ENCODE measurements at regions not wholly inside any gene's neighbourhood (a gene's known extent, or its start where the extent isn't known, plus 50 kb on each side); places are given as distances from the start of the nearest gene placed in this dataset.
A peak's percentile ranks its signal among the peaks of the same experiment; 100 is the strongest.

- Histone ChIP-seq H3K27me3 (ENCODE audit: control insufficient read depth, insufficient read depth, low read length) (no peaks in the 10 kb centered on the region), H3K36me3 (ENCODE audit: control insufficient read depth, insufficient read depth, low read length) (no peaks in the 10 kb centered on the region), H3K9me3 (ENCODE audit: control insufficient read depth, insufficient read depth, low read depth, low read length) (no peaks in the 10 kb centered on the region), H3K4me2 (ENCODE audit: extremely low read depth, insufficient read depth, low read length) (no peak overlapping the region), H3K9ac (ENCODE audit: insufficient read depth, low read length) (no peak overlapping the region), H3K27ac (ENCODE audit: insufficient read depth, low read length) (no peak overlapping the region), H3K4me1 (ENCODE audit: control insufficient read depth, extremely low read depth, insufficient read depth, low read length) (no peaks in the 10 kb centered on the region), H3K4me3 (replicated peaks in 1 of 4; ENCODE audit: control extremely low read depth in 1 of 4, insufficient read depth in 1 of 4, low read depth in 3 of 4, low read length in 4 of 4) (no peak overlapping the region), H4K20me1 (ENCODE audit: control insufficient read depth, extremely low read depth, insufficient read depth, low read length) (no peaks in the 10 kb centered on the region), H3K79me2 (ENCODE audit: control insufficient read depth, insufficient read depth, low read length) (no peaks in the 10 kb centered on the region), H2AFZ (ENCODE audit: low read length) (no peak overlapping the region)
- DNase-seq (ENCODE audit: low read depth in 2 of 2): peak in 1 of 2 donors; percentile 36
- no peak for TF ChIP-seq CTCF (conservative IDR thresholded peaks at IDR 0.05 in 1 of 2, IDR thresholded peaks at IDR 0.05 in 1 of 2; ENCODE audit: low read depth in 1 of 2, low read length in 2 of 2)
- TF ChIP-seq EZH2 (IDR thresholded peaks at IDR 0.05; ENCODE audit: low read length, missing control alignments): no peak
Observed at GRCh38 chr2:111689941-111690340, 194.1 kb downstream of the ANAPC1 start.

GRCh38 chr2:111691164-111691875 is 192.7 kb downstream of the ANAPC1 start:
- H4K20me1 ChIP-seq (ENCODE audit: control insufficient read depth, extremely low read depth, insufficient read depth, low read length): no peaks in the 10 kb centered on the region
- H3K27ac ChIP-seq (ENCODE audit: insufficient read depth, low read length): no peak overlapping the region
- DNase-seq (ENCODE audit: low read depth in 2 of 2): peak; percentile 33 to 50
- no peaks in the 10 kb centered on the region for H3K27me3 ChIP-seq (ENCODE audit: control insufficient read depth, insufficient read depth, low read length)
- H3K9ac ChIP-seq (ENCODE audit: insufficient read depth, low read length): no peak overlapping the region
- TF ChIP-seq EZH2 (IDR thresholded peaks at IDR 0.05; ENCODE audit: low read length, missing control alignments): no peak
- TF ChIP-seq CTCF (conservative IDR thresholded peaks at IDR 0.05 in 1 of 2, IDR thresholded peaks at IDR 0.05 in 1 of 2; ENCODE audit: low read depth in 1 of 2, low read length in 2 of 2): no peak
- no peaks in the 10 kb centered on the region for H3K36me3 ChIP-seq (ENCODE audit: control insufficient read depth, insufficient read depth, low read length)
- no peak overlapping the region for H3K4me3 ChIP-seq (replicated peaks in 1 of 4; ENCODE audit: control extremely low read depth in 1 of 4, insufficient read depth in 1 of 4, low read depth in 3 of 4, low read length in 4 of 4)
- H3K79me2 ChIP-seq (ENCODE audit: control insufficient read depth, insufficient read depth, low read length): no peaks in the 10 kb centered on the region
- H3K9me3 ChIP-seq (ENCODE audit: control insufficient read depth, insufficient read depth, low read depth, low read length): no peaks in the 10 kb centered on the region
- no peaks in the 10 kb centered on the region for H3K4me1 ChIP-seq (ENCODE audit: control insufficient read depth, extremely low read depth, insufficient read depth, low read length)
- no peak overlapping the region for H2AFZ ChIP-seq (ENCODE audit: low read length)
- no peak overlapping the region for H3K4me2 ChIP-seq (ENCODE audit: extremely low read depth, insufficient read depth, low read length)

- no peaks in the 10 kb centered on the region for H3K27me3 ChIP-seq (ENCODE audit: control insufficient read depth, insufficient read depth, low read length)
- H3K4me2 ChIP-seq (ENCODE audit: extremely low read depth, insufficient read depth, low read length): no peak overlapping the region
- DNase-seq (ENCODE audit: low read depth in 2 of 2): no peak
- no peaks in the 10 kb centered on the region for H3K9me3 ChIP-seq (ENCODE audit: control insufficient read depth, insufficient read depth, low read depth, low read length)
- H3K27ac ChIP-seq (ENCODE audit: insufficient read depth, low read length): no peak overlapping the region
- H3K9ac ChIP-seq (ENCODE audit: insufficient read depth, low read length): no peak overlapping the region
- no peak for TF ChIP-seq EZH2 (IDR thresholded peaks at IDR 0.05; ENCODE audit: low read length, missing control alignments)
- no peak for TF ChIP-seq CTCF (conservative IDR thresholded peaks at IDR 0.05 in 1 of 2, IDR thresholded peaks at IDR 0.05 in 1 of 2; ENCODE audit: low read depth in 1 of 2, low read length in 2 of 2)
- H4K20me1 ChIP-seq (ENCODE audit: control insufficient read depth, extremely low read depth, insufficient read depth, low read length): no peaks in the 10 kb centered on the region
- H3K36me3 ChIP-seq (ENCODE audit: control insufficient read depth, insufficient read depth, low read length): no peaks in the 10 kb centered on the region
- no peaks in the 10 kb centered on the region for H3K4me1 ChIP-seq (ENCODE audit: control insufficient read depth, extremely low read depth, insufficient read depth, low read length)
- H2AFZ ChIP-seq (ENCODE audit: low read length): no peak overlapping the region
- H3K4me3 ChIP-seq (replicated peaks in 1 of 4; ENCODE audit: control extremely low read depth in 1 of 4, insufficient read depth in 1 of 4, low read depth in 3 of 4, low read length in 4 of 4): no peak overlapping the region
- H3K79me2 ChIP-seq (ENCODE audit: control insufficient read depth, insufficient read depth, low read length): no peaks in the 10 kb centered on the region
Observed at GRCh38 chr2:111692311-111692710, 191.7 kb downstream of the ANAPC1 start.
